Activated naive CD4-positive, alpha-beta T cell treated with anti-CD3 and anti-CD28 coated beads, Interleukin-2, amount 50 U/mL, for 72 hours (primary cell): ENCODE measurements at regions not wholly inside any gene's neighbourhood (a gene's known extent, or its start where the extent isn't known, plus 50 kb on each side); places are given as distances from the start of the nearest gene placed in this dataset.

Source experiments
- ATAC-seq, 2 donors: fragments of 150-1000 bp; cut with Tn5 transposase; 2 replicates each; pipeline ENCODE4 v1.10.0; 2021; ENCODE audit warnings: mild to moderate bottlenecking in 2 of 2, moderate library complexity in 2 of 2
- DNase-seq, 2 donors: peaks; one replicate each; pipeline ENCODE4 v3.0.0; 2021 to 2022; ENCODE audit warnings: low spot score in 2 of 2
- H3K27ac Mint-ChIP-seq, 2 donors: one replicate each; pipeline ENCODE4 v1.8.0; 2022; ENCODE audit warnings: mild to moderate bottlenecking in 2 of 2, mixed read lengths in 2 of 2
- H3K36me3 Mint-ChIP-seq, 2 donors: one replicate each; pipeline ENCODE4 v1.8.0; 2022; ENCODE audit warnings: mixed read lengths in 2 of 2
- H3K9me3 Mint-ChIP-seq, 2 donors: one replicate each; pipeline ENCODE4 v1.8.0; 2022; ENCODE audit warnings: mixed read lengths in 2 of 2

GRCh38 chr1:34701326-34702060, 53.4 kb upstream of the GJB5 start:
- Mint-ChIP-seq H3K27ac (no peak overlapping the region), H3K9me3 (no peaks in the 10 kb centered on the region), H3K36me3 (no peaks in the 10 kb centered on the region)
- ATAC-seq (no peak), DNase-seq (no peak)
